Neural cell (in vitro differentiated cells): ENCODE measurements at regions not wholly inside any gene's neighbourhood (a gene's known extent, or its start where the extent isn't known, plus 50 kb on each side); places are given as distances from the start of the nearest gene placed in this dataset.
A peak's percentile ranks its signal among the peaks of the same experiment; 100 is the strongest.
"Not testable (repeated sequence)": the region's sequence is repeated elsewhere in the genome, so short reads cannot be mapped to it uniquely, and the experiment has no call there.

Experiments used
- H2AFZ ChIP-seq: fragments of 200-600, 300-800 bp; sonication (generic), shearing (Covaris generic); 2 replicates; pipeline ENCODE4 v1.6.0; 2014; ENCODE audit warnings: low read depth, mild to moderate bottlenecking, antibody characterized with exemption, low read length, moderate library complexity
- H3F3A ChIP-seq: fragments of 200-600 bp; shearing (Covaris generic); 2 replicates; pipeline ENCODE4 v1.6.1; 2016; ENCODE audit warnings: mild to moderate bottlenecking, moderate library complexity, mixed read lengths, antibody characterized with exemption, low read length; ENCODE audit not compliant: insufficient read depth, poor library complexity, severe bottlenecking
- H3K27ac ChIP-seq: fragments of 200-600, 300-800 bp; sonication (generic), shearing (Covaris generic); 2 replicates; pipeline ENCODE4 v1.5.1; 2014; ENCODE audit warnings: mild to moderate bottlenecking, low read length, moderate library complexity
- H3K27me3 ChIP-seq: fragments of 300-800, 200-600 bp; sonication (generic), shearing (Covaris generic); 2 replicates; pipeline ENCODE4 v1.6.0; 2014; ENCODE audit warnings: mild to moderate bottlenecking, low read depth, low read length, moderate library complexity; ENCODE audit not compliant: insufficient read depth
- H3K36me3 ChIP-seq: fragments of 300-800, 200-600 bp; sonication (generic), shearing (Covaris generic); 2 replicates; pipeline ENCODE4 v1.5.1; 2014; ENCODE audit warnings: mild to moderate bottlenecking, antibody characterized with exemption, low read length, moderate library complexity; ENCODE audit not compliant: insufficient read depth
- H3K4me2 ChIP-seq: fragments of 300-800, 200-600 bp; sonication (generic), shearing (Covaris generic); 2 replicates; pipeline ENCODE4 v1.6.0; 2014; ENCODE audit warnings: mild to moderate bottlenecking, low read length
- H3K4me3 ChIP-seq: fragments of 300-800, 200-600 bp; sonication (generic), shearing (Covaris generic); 2 replicates; pipeline ENCODE4 v1.5.1; 2014; ENCODE audit warnings: mild to moderate bottlenecking, low read length, moderate library complexity
- H3K79me2 ChIP-seq: fragments of 200-600 bp; shearing (Covaris generic); replicated peaks from 2 replicates; pipeline ENCODE4 v1.6.0; 2014; ENCODE audit warnings: mild to moderate bottlenecking, low read length, moderate library complexity; ENCODE audit not compliant: insufficient read depth
- H3K9ac ChIP-seq: fragments of 300-800, 200-600 bp; sonication (generic), shearing (Covaris generic); 2 replicates; pipeline ENCODE4 v1.6.1; 2016; ENCODE audit warnings: mild to moderate bottlenecking, low read length, mixed read lengths
- H3K9me2 ChIP-seq: fragments of 200-600 bp; shearing (Covaris generic); 2 replicates; pipeline ENCODE4 v1.6.1; 2016; ENCODE audit warnings: mild to moderate bottlenecking, low read length, mixed read lengths; ENCODE audit not compliant: insufficient read depth
- H3K9me3 ChIP-seq: fragments of 200-600, 300-800 bp; sonication (generic), shearing (Covaris generic); 2 replicates; pipeline ENCODE4 v1.6.1; 2016; ENCODE audit warnings: mild to moderate bottlenecking, mixed run types, low read length, moderate library complexity, mixed read lengths
- H4K20me1 ChIP-seq: fragments of 200-600 bp; shearing (Covaris generic); 2 replicates; pipeline ENCODE4 v1.6.1; 2016; ENCODE audit warnings: mild to moderate bottlenecking, mixed run types; ENCODE audit not compliant: insufficient read depth
- CTCF ChIP-seq: fragments of 450-650 bp; IDR thresholded peaks from 2 replicates; pipeline ENCODE4 v1.5.1; 2014; ENCODE audit warnings: antibody characterized with exemption, mild to moderate bottlenecking, moderate library complexity; ENCODE audit not compliant: poor library complexity, severe bottlenecking
- EP300 ChIP-seq: fragments of 450-650 bp; conservative IDR thresholded peaks from 2 replicates; pipeline ENCODE4 v1.6.1; 2014; ENCODE audit warnings: antibody characterized with exemption, mild to moderate bottlenecking, moderate library complexity; ENCODE audit not compliant: poor library complexity, severe bottlenecking
- EZH2 ChIP-seq: fragments of 200-600, 300-800 bp; shearing (Covaris generic), sonication (generic); IDR thresholded peaks from 2 replicates; pipeline ENCODE4 v1.6.1; 2014; ENCODE audit warnings: antibody characterized with exemption, low read length, borderline replicate concordance, mild to moderate bottlenecking; ENCODE audit not compliant: insufficient read depth, poor library complexity, severe bottlenecking
- MXI1 ChIP-seq: fragments of 450-650 bp; conservative IDR thresholded peaks from 2 replicates; pipeline ENCODE4 v1.6.1; 2014; ENCODE audit warnings: antibody characterized with exemption, mild to moderate bottlenecking; ENCODE audit not compliant: poor library complexity, severe bottlenecking
- POLR2AphosphoS5 ChIP-seq: IDR thresholded peaks from 2 replicates; pipeline ENCODE4 v1.6.1; 2012
- RAD21 ChIP-seq: fragments of 450-650 bp; conservative IDR thresholded peaks from 2 replicates; pipeline ENCODE4 v1.6.1; 2014; ENCODE audit warnings: antibody characterized with exemption, mild to moderate bottlenecking, moderate library complexity
- REST ChIP-seq: IDR thresholded peaks from 2 replicates; pipeline ENCODE4 v1.6.1; 2012; ENCODE audit warnings: borderline replicate concordance
- SMC3 ChIP-seq: fragments of 450-650 bp; conservative IDR thresholded peaks from 2 replicates; pipeline ENCODE4 v1.6.1; 2014; ENCODE audit warnings: antibody characterized with exemption, mild to moderate bottlenecking, moderate library complexity; ENCODE audit not compliant: poor library complexity
- TAF1 ChIP-seq: IDR thresholded peaks from 2 replicates; pipeline ENCODE4 v1.6.1; 2012; ENCODE audit warnings: low read depth

- Histone ChIP-seq H3K4me2 (peak overlapping the region; percentile 78), H4K20me1 (no peaks in the 10 kb centered on the region), H2AFZ (peak overlapping the region; percentile 83), H3K4me3 (peak overlapping the region; percentile 94), H3K9me2 (no peaks in the 10 kb centered on the region), H3K79me2 (no peaks in the 10 kb centered on the region), H3K36me3 (no peaks in the 10 kb centered on the region), H3K27ac (peak overlapping the region; percentile 82), H3K9me3 (no peaks in the 10 kb centered on the region), H3K27me3 (no peaks in the 10 kb centered on the region), H3K9ac (peak overlapping the region; percentile 83), H3F3A (no peaks in the 10 kb centered on the region)
- TF ChIP-seq MXI1, result peak; percentile 91
- TF ChIP-seq EP300, result peak; percentile 23
- TF ChIP-seq EZH2, result no peak
- peak; percentile 54 for TF ChIP-seq TAF1
- TF ChIP-seq POLR2AphosphoS5, result peak; percentile 83
- TF ChIP-seq CTCF, result peak; percentile 50
- no peak for TF ChIP-seq SMC3
- TF ChIP-seq RAD21, result peak; percentile 36
- peak; percentile 65 for TF ChIP-seq REST
These were observed 305.7 kb downstream of the TYW1 start for GRCh38 chr7:67302113-67303039.

- not testable (repeated sequence) for H3K27me3 ChIP-seq, H3K79me2 ChIP-seq, H3K9ac ChIP-seq, H4K20me1 ChIP-seq, H2AFZ ChIP-seq, H3K4me3 ChIP-seq, H3K4me2 ChIP-seq, H3F3A ChIP-seq, H3K36me3 ChIP-seq, H3K9me3 ChIP-seq, H3K9me2 ChIP-seq, H3K27ac ChIP-seq
These were observed 308.2 kb downstream of the TYW1 start for GRCh38 chr7:67304846-67305245.
